ENCODE measurements at regions not wholly inside any gene's neighbourhood (a gene's known extent, or its start where the extent isn't known, plus 50 kb on each side); places are given as distances from the start of the nearest gene placed in this dataset.

GRCh38 chr20:54736421-54736820 lies 261.0 kb downstream of the DOK5 start:
- TF ChIP-seq, protein P1, sequence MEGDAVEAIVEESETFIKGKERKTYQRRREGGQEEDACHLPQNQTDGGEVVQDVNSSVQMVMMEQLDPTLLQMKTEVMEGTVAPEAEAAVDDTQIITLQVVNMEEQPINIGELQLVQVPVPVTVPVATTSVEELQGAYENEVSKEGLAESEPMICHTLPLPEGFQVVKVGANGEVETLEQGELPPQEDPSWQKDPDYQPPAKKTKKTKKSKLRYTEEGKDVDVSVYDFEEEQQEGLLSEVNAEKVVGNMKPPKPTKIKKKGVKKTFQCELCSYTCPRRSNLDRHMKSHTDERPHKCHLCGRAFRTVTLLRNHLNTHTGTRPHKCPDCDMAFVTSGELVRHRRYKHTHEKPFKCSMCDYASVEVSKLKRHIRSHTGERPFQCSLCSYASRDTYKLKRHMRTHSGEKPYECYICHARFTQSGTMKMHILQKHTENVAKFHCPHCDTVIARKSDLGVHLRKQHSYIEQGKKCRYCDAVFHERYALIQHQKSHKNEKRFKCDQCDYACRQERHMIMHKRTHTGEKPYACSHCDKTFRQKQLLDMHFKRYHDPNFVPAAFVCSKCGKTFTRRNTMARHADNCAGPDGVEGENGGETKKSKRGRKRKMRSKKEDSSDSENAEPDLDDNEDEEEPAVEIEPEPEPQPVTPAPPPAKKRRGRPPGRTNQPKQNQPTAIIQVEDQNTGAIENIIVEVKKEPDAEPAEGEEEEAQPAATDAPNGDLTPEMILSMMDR (IDR thresholded peaks at IDR 0.05) = no peak
- no peak for TF ChIP-seq POLR2A (IDR thresholded peaks at IDR 0.05)
